ENCODE measurements at regions not wholly inside any gene's neighbourhood (a gene's known extent, or its start where the extent isn't known, plus 50 kb on each side); places are given as distances from the start of the nearest gene placed in this dataset.
A peak's percentile ranks its signal among the peaks of the same experiment; 100 is the strongest.

DNA sequence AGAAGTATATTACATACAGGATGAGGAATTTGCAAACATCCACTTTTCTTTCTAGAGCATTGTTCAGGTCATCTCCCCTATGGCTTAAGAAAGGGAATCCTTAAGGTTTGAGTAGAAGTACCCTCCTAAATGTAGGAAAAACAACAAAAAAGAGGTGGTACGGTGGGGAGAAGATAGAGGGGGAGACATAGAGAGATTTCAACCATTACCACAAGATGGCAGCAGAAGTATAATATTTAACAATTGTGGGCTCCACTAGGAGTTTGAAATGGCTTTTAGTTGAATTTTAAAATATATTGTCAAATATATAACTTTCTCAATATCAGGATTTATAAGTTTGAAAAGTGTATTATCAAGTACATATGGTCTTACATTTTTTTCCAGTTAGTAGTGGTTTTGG is 72.7 kb upstream of the PRKG1 start:
- Histone ChIP-seq H3K4me1 (ENCODE audit: control insufficient read depth, low read depth, low read length) (no peaks in the 10 kb centered on the region), H2AK5ac (ENCODE audit: low read length) (no peak overlapping the region), H3K23ac (ENCODE audit: low read length) (no peak overlapping the region), H2BK5ac (ENCODE audit: low read length) (no peak overlapping the region), H3K18ac (ENCODE audit: low read length) (no peak overlapping the region), H3K27ac (ENCODE audit: low read depth, low read length) (no peak overlapping the region), H3K79me2 (ENCODE audit: control insufficient read depth, insufficient read depth, low read length) (no peaks in the 10 kb centered on the region), H3K36me3 (ENCODE audit: control insufficient read depth, insufficient read depth, low read length) (no peaks in the 10 kb centered on the region), H3K4me3 (ENCODE audit: low read length) (no peak overlapping the region), H3K79me1 (ENCODE audit: low read length) (no peaks in the 10 kb centered on the region), H3K4ac (ENCODE audit: low read depth, low read length) (no peak overlapping the region), H4K8ac (ENCODE audit: low read depth, low read length) (no peak overlapping the region), H3K4me2 (ENCODE audit: low read length) (no peak overlapping the region), H2BK15ac (replicated peaks; ENCODE audit: low read depth) (no peak overlapping the region), H3K27me3 (ENCODE audit: insufficient read depth, low read length, poor library complexity) (no peaks in the 10 kb centered on the region), H3K56ac (ENCODE audit: low read length) (no peak overlapping the region), H4K5ac (ENCODE audit: low read length) (no peak overlapping the region), H3K9ac (ENCODE audit: low read length) (no peak overlapping the region), H2BK120ac (ENCODE audit: low read depth, low read length) (no peak overlapping the region)
- DNase-seq, result peak; percentile 37
- WGBS (ENCODE audit: extremely low coverage, insufficient coverage, low lambda C conversion rate), result no CpG with 5 or more reads among the region's 1 CpG

DNA sequence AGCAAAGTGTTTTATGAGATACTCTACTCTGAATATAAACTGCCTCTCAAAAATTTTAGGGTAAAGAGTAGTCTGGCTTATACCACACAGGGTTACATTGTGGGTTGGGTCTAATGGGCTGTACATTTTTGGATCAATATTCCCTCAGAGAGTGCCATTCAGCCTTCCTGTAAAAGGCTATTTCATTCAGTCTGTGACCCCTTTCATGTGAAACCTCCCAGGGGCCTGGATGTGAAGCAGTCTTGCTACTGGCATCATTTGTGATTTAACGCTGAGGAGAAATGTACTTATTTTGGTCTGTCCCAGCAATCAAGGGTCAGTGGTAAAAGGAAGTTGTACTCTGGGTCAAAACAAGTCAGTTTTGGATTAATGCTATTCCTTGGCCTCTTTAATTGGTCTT is 71.8 kb upstream of the PRKG1 start:
- Histone ChIP-seq H3K56ac (ENCODE audit: low read length) (no peak overlapping the region), H3K9ac (ENCODE audit: low read length) (no peak overlapping the region), H3K36me3 (ENCODE audit: control insufficient read depth, insufficient read depth, low read length) (no peaks in the 10 kb centered on the region), H2BK15ac (replicated peaks; ENCODE audit: low read depth) (no peak overlapping the region), H3K79me2 (ENCODE audit: control insufficient read depth, insufficient read depth, low read length) (no peaks in the 10 kb centered on the region), H2AK5ac (ENCODE audit: low read length) (no peak overlapping the region), H4K5ac (ENCODE audit: low read length) (no peak overlapping the region), H3K27ac (ENCODE audit: low read depth, low read length) (no peak overlapping the region), H2BK5ac (ENCODE audit: low read length) (no peak overlapping the region), H3K27me3 (ENCODE audit: insufficient read depth, low read length, poor library complexity) (no peaks in the 10 kb centered on the region), H3K79me1 (ENCODE audit: low read length) (no peaks in the 10 kb centered on the region), H3K4me2 (ENCODE audit: low read length) (no peak overlapping the region), H3K4ac (ENCODE audit: low read depth, low read length) (no peak overlapping the region), H4K8ac (ENCODE audit: low read depth, low read length) (no peak overlapping the region), H3K4me1 (ENCODE audit: control insufficient read depth, low read depth, low read length) (no peaks in the 10 kb centered on the region), H3K18ac (ENCODE audit: low read length) (no peak overlapping the region), H3K23ac (ENCODE audit: low read length) (no peak overlapping the region), H3K4me3 (ENCODE audit: low read length) (no peak overlapping the region), H2BK120ac (ENCODE audit: low read depth, low read length) (no peak overlapping the region)
- no CpG with 5 or more reads among the region's 1 CpG for WGBS (ENCODE audit: extremely low coverage, insufficient coverage, low lambda C conversion rate)
- no peak for DNase-seq

DNA sequence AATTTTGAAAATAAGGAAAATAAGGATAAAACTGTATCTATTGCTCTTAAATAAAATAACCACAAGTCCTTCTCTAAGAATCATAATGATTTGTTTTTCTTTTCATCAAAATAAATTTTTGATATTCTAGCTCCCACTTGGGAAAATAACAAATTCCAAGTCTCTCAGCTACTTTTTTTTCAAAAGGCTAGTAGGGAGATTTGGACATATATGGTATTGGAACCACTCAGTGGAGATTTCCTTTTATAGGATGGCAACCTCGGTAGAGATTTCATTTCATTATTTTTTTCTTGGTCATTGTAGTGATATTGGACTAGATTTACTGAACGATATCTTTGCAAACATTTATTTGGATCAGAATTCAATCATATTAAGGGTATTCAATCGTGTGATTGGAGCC is 69.5 kb upstream of the PRKG1 start:
- no peak for DNase-seq
- no peak overlapping the region for H2AK5ac ChIP-seq (ENCODE audit: low read length)
- H3K27ac ChIP-seq (ENCODE audit: low read depth, low read length), result no peak overlapping the region
- no peak overlapping the region for H3K4ac ChIP-seq (ENCODE audit: low read depth, low read length)
- H3K4me3 ChIP-seq (ENCODE audit: low read length), result no peak overlapping the region
- no peaks in the 10 kb centered on the region for H3K27me3 ChIP-seq (ENCODE audit: insufficient read depth, low read length, poor library complexity)
- no peaks in the 10 kb centered on the region for H3K36me3 ChIP-seq (ENCODE audit: control insufficient read depth, insufficient read depth, low read length)
- WGBS (ENCODE audit: extremely low coverage, insufficient coverage, low lambda C conversion rate), result no CpG with 5 or more reads among the region's 3 CpGs
- H2BK120ac ChIP-seq (ENCODE audit: low read depth, low read length), result no peak overlapping the region
- no peak overlapping the region for H4K8ac ChIP-seq (ENCODE audit: low read depth, low read length)
- no peak overlapping the region for H3K9ac ChIP-seq (ENCODE audit: low read length)
- H3K56ac ChIP-seq (ENCODE audit: low read length), result no peak overlapping the region
- H3K18ac ChIP-seq (ENCODE audit: low read length), result no peak overlapping the region
- H3K79me1 ChIP-seq (ENCODE audit: low read length), result no peaks in the 10 kb centered on the region
- no peaks in the 10 kb centered on the region for H3K4me1 ChIP-seq (ENCODE audit: control insufficient read depth, low read depth, low read length)
- H2BK5ac ChIP-seq (ENCODE audit: low read length), result no peak overlapping the region
- no peak overlapping the region for H3K23ac ChIP-seq (ENCODE audit: low read length)
- H3K4me2 ChIP-seq (ENCODE audit: low read length), result no peak overlapping the region
- no peak overlapping the region for H4K5ac ChIP-seq (ENCODE audit: low read length)
- H3K79me2 ChIP-seq (ENCODE audit: control insufficient read depth, insufficient read depth, low read length), result no peaks in the 10 kb centered on the region
- no peak overlapping the region for H2BK15ac ChIP-seq (replicated peaks; ENCODE audit: low read depth)

DNA sequence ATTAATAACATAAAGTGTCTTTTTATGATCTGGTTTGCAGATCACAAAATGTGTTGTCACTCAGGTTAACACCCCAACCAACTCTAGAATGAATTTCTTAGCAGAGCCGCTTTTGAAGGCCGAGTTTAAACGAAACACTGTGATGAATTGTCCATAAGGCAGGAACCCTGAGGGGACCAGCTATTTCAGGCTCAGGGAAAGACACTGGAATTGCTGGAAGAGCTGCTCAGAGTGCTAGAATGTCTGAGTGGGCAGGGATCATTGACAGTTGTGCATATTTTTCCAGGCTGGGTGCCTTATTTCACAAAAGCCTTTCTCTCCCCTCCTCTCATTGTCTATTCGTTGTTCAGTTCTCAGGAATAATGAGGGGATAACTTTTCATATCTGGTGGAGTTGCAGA is 68.7 kb upstream of the PRKG1 start:
- no peak overlapping the region for H3K56ac ChIP-seq (ENCODE audit: low read length)
- no peak overlapping the region for H3K18ac ChIP-seq (ENCODE audit: low read length)
- H4K5ac ChIP-seq (ENCODE audit: low read length), result no peak overlapping the region
- no peak overlapping the region for H3K27ac ChIP-seq (ENCODE audit: low read depth, low read length)
- no peak overlapping the region for H2BK5ac ChIP-seq (ENCODE audit: low read length)
- H3K79me2 ChIP-seq (ENCODE audit: control insufficient read depth, insufficient read depth, low read length), result no peaks in the 10 kb centered on the region
- no peak overlapping the region for H2AK5ac ChIP-seq (ENCODE audit: low read length)
- H2BK15ac ChIP-seq (replicated peaks; ENCODE audit: low read depth), result no peak overlapping the region
- no CpG with 5 or more reads among the region's 4 CpGs for WGBS (ENCODE audit: extremely low coverage, insufficient coverage, low lambda C conversion rate)
- H3K4me3 ChIP-seq (ENCODE audit: low read length), result no peak overlapping the region
- H3K79me1 ChIP-seq (ENCODE audit: low read length), result no peaks in the 10 kb centered on the region
- H3K9ac ChIP-seq (ENCODE audit: low read length), result no peak overlapping the region
- no peak overlapping the region for H3K23ac ChIP-seq (ENCODE audit: low read length)
- no peak overlapping the region for H2BK120ac ChIP-seq (ENCODE audit: low read depth, low read length)
- H3K36me3 ChIP-seq (ENCODE audit: control insufficient read depth, insufficient read depth, low read length), result no peaks in the 10 kb centered on the region
- no peaks in the 10 kb centered on the region for H3K4me1 ChIP-seq (ENCODE audit: control insufficient read depth, low read depth, low read length)
- no peaks in the 10 kb centered on the region for H3K27me3 ChIP-seq (ENCODE audit: insufficient read depth, low read length, poor library complexity)
- H3K4ac ChIP-seq (ENCODE audit: low read depth, low read length), result no peak overlapping the region
- H4K8ac ChIP-seq (ENCODE audit: low read depth, low read length), result no peak overlapping the region
- no peak for DNase-seq
- no peak overlapping the region for H3K4me2 ChIP-seq (ENCODE audit: low read length)

DNA sequence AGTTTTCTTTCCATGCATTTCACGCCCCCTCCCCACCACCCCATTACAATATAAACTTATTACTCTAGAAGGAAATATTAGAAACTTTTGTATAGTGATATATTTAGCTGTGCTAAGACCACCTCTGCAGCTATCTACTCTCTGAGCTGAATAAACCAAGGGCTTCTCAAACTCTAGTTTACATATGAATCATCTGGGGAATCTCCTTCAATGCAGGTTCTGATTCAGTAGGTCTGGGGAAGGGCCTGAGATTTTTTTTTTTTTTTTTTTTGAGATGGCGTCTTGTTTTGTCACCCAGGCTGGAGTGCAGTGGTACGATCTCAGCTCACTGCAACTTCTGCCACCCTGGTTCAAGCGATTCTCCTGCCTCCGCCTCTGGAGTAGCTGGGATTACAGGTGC is 67.6 kb upstream of the PRKG1 start:
- Histone ChIP-seq H3K4me1 (ENCODE audit: control insufficient read depth, low read depth, low read length) (no peaks in the 10 kb centered on the region), H3K4me3 (ENCODE audit: low read length) (no peak overlapping the region), H3K36me3 (ENCODE audit: control insufficient read depth, insufficient read depth, low read length) (no peaks in the 10 kb centered on the region), H2BK15ac (replicated peaks; ENCODE audit: low read depth) (no peak overlapping the region), H4K8ac (ENCODE audit: low read depth, low read length) (no peak overlapping the region), H3K27ac (ENCODE audit: low read depth, low read length) (no peak overlapping the region), H3K4ac (ENCODE audit: low read depth, low read length) (no peak overlapping the region), H3K23ac (ENCODE audit: low read length) (no peak overlapping the region), H3K9ac (ENCODE audit: low read length) (no peak overlapping the region), H2AK5ac (ENCODE audit: low read length) (no peak overlapping the region), H3K27me3 (ENCODE audit: insufficient read depth, low read length, poor library complexity) (no peaks in the 10 kb centered on the region), H3K4me2 (ENCODE audit: low read length) (no peak overlapping the region), H3K56ac (ENCODE audit: low read length) (no peak overlapping the region), H4K5ac (ENCODE audit: low read length) (no peak overlapping the region), H2BK120ac (ENCODE audit: low read depth, low read length) (no peak overlapping the region), H2BK5ac (ENCODE audit: low read length) (no peak overlapping the region), H3K79me1 (ENCODE audit: low read length) (no peaks in the 10 kb centered on the region), H3K79me2 (ENCODE audit: control insufficient read depth, insufficient read depth, low read length) (no peaks in the 10 kb centered on the region), H3K18ac (ENCODE audit: low read length) (no peak overlapping the region)
- no peak for DNase-seq
- WGBS (ENCODE audit: extremely low coverage, insufficient coverage, low lambda C conversion rate), result no CpG with 5 or more reads among the region's 5 CpGs

DNA sequence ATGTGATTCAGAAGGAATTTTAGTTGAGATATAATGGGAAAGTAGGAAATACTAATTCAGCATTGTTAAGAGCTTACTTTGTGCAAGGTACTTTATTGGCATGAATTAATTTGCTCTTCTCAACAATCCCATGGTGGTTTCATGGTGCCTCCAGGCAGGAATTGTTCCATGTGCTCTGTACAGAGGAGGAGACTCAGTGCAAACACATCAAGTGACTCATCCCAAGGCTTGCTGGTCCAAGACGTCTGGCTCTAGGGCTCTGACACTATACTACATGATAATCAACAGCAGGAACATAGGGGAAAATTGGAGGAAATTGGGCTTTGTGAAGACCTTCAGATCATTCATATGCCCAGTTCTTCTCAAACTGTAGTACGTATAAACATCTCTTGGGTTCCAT is 66.5 kb upstream of the PRKG1 start:
- Histone ChIP-seq H4K5ac (ENCODE audit: low read length) (no peak overlapping the region), H3K79me2 (ENCODE audit: control insufficient read depth, insufficient read depth, low read length) (no peaks in the 10 kb centered on the region), H3K23ac (ENCODE audit: low read length) (no peak overlapping the region), H3K4me2 (ENCODE audit: low read length) (no peak overlapping the region), H3K79me1 (ENCODE audit: low read length) (no peaks in the 10 kb centered on the region), H2BK5ac (ENCODE audit: low read length) (no peak overlapping the region), H3K4ac (ENCODE audit: low read depth, low read length) (no peak overlapping the region), H3K36me3 (ENCODE audit: control insufficient read depth, insufficient read depth, low read length) (no peaks in the 10 kb centered on the region), H3K4me3 (ENCODE audit: low read length) (no peak overlapping the region), H3K27ac (ENCODE audit: low read depth, low read length) (no peak overlapping the region), H3K4me1 (ENCODE audit: control insufficient read depth, low read depth, low read length) (no peaks in the 10 kb centered on the region), H4K8ac (ENCODE audit: low read depth, low read length) (no peak overlapping the region), H2BK120ac (ENCODE audit: low read depth, low read length) (no peak overlapping the region), H2AK5ac (ENCODE audit: low read length) (no peak overlapping the region), H3K56ac (ENCODE audit: low read length) (no peak overlapping the region), H3K27me3 (ENCODE audit: insufficient read depth, low read length, poor library complexity) (no peaks in the 10 kb centered on the region), H2BK15ac (replicated peaks; ENCODE audit: low read depth) (no peak overlapping the region), H3K9ac (ENCODE audit: low read length) (no peak overlapping the region), H3K18ac (ENCODE audit: low read length) (no peak overlapping the region)
- no CpG with 5 or more reads among the region's 2 CpGs for WGBS (ENCODE audit: extremely low coverage, insufficient coverage, low lambda C conversion rate)
- DNase-seq, result no peak

All from mesendoderm (in vitro differentiated cells).